ENCODE measurements at regions not wholly inside any gene's neighbourhood (a gene's known extent, or its start where the extent isn't known, plus 50 kb on each side); places are given as distances from the start of the nearest gene placed in this dataset.
A peak's percentile ranks its signal among the peaks of the same experiment; 100 is the strongest.

DNA sequence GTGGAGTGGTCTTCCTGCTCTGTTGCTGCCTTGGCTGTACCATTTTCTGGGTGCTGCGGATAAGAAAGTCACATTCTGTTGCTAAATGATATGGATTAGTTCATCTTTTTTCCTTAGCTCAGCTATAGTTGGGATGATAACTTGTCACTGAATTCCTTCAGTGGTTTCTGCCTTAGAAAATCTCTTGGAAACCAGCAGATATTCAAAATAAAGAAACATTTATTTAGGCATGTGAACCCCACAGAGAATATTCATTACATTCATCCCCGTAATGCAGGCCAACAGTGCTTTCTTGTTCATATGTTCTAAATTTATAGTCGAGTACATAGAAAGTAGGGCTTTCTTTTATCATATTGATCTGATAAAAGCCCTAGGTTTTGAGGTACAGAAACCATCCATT is 151.3 kb downstream of the CYB561 start:
- H4K20me1 ChIP-seq (ENCODE audit: insufficient read depth), result no peaks in the 10 kb centered on the region
- H3K4me1 ChIP-seq (ENCODE audit: control insufficient read depth in 1 of 2, insufficient read depth in 2 of 2, low read depth in 1 of 2, low read length in 1 of 2), result peaks cover 10 to 23% of the 10 kb centered on the region in 2 experiments; a peak in 3 of 4 replicates
- DNase-seq, result no peak
- H3K9me2 ChIP-seq, result no peaks in the 10 kb centered on the region
- no peak overlapping the region for H3K4me2 ChIP-seq
- TF ChIP-seq TEAD4 (IDR thresholded peaks at IDR 0.05; ENCODE audit: borderline replicate concordance, insufficient read depth), result no peak
- no peak for TF ChIP-seq NRF1 (IDR thresholded peaks at IDR 0.05; ENCODE audit: low read depth, low read length)
- no peak for TF ChIP-seq YY1 (IDR thresholded peaks at IDR 0.05; ENCODE audit: low read depth)
- ChIA-PET POLR2A (no interaction called here), CTCF (interaction anchor here (0.6 kb wide), 1 partner anchor 112 kb away, joined by 4 read pairs; no protein-coding TSS in a partner anchor)
- H3F3A ChIP-seq (replicated peaks; ENCODE audit: insufficient read depth), result peaks cover 48% of the 10 kb centered on the region
- no peaks in the 10 kb centered on the region for H3K27me3 ChIP-seq (ENCODE audit: insufficient read depth)
- H3K4me3 ChIP-seq (ENCODE audit: low read depth in 2 of 2, low read length in 1 of 2), result no peak overlapping the region
- WGBS (ENCODE audit: low lambda C conversion rate), result 88% methylated on average over 3 of the region's 3 CpGs
- peaks cover 36% of the 10 kb centered on the region for H3K79me2 ChIP-seq (ENCODE audit: insufficient read depth)
- no peak overlapping the region for H3K9ac ChIP-seq
- H3K36me3 ChIP-seq (replicated peaks in 1 of 2; ENCODE audit: control insufficient read depth in 1 of 2, insufficient read depth in 2 of 2, low read length in 1 of 2), result peaks cover 9 to 50% of the 10 kb centered on the region in 2 experiments
- peaks cover 16% of the 10 kb centered on the region; the same call in 1 of the 2 replicates for H3K9me3 ChIP-seq
- H3K27ac ChIP-seq (ENCODE audit: low read depth in 2 of 2, low read length in 1 of 2), result peak overlapping the region in 1 of 2 experiments; percentile 89; a peak in 2 of 4 replicates
- H2AFZ ChIP-seq (ENCODE audit: low read depth), result no peak overlapping the region

DNA sequence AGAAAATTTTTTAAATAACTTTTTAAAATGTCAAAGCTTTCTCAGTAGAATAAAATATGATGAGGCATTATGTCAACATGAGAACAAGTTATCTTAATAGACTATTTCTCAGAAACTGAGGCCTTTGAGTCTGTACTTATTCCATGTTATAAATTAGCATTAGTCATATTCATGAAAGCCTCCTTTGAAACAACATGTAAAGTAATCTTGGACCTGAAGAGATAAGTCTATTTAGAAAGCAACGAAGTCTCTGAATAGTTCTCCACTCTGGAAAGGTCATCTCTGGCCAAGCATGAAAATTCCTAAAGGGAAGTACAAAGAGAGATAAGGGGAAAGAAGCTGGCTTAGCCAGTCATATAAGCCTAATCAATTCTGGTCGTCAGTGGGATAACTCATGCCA is 150.8 kb downstream of the CYB561 start:
- DNase-seq, result no peak
- peaks cover 36% of the 10 kb centered on the region for H3K79me2 ChIP-seq (ENCODE audit: insufficient read depth)

More for the DNA sequence above, 150.8 kb downstream of the CYB561 start:
- Histone ChIP-seq H2AFZ (ENCODE audit: low read depth) (no peak overlapping the region), H3K27ac (ENCODE audit: low read depth in 2 of 2, low read length in 1 of 2) (peak overlapping the region in 1 of 2 experiments; percentile 89; a peak in 2 of 4 replicates), H3K27me3 (ENCODE audit: insufficient read depth) (no peaks in the 10 kb centered on the region), H3K4me1 (ENCODE audit: control insufficient read depth in 1 of 2, insufficient read depth in 2 of 2, low read depth in 1 of 2, low read length in 1 of 2) (peaks cover 10 to 23% of the 10 kb centered on the region in 2 experiments; a peak in 3 of 4 replicates), H3F3A (replicated peaks; ENCODE audit: insufficient read depth) (peaks cover 48% of the 10 kb centered on the region), H3K9ac (no peak overlapping the region), H3K4me2 (no peak overlapping the region), H4K20me1 (ENCODE audit: insufficient read depth) (no peaks in the 10 kb centered on the region), H3K4me3 (ENCODE audit: low read depth in 2 of 2, low read length in 1 of 2) (no peak overlapping the region), H3K9me3 (peaks cover 16% of the 10 kb centered on the region; the same call in 1 of the 2 replicates), H3K36me3 (replicated peaks in 1 of 2; ENCODE audit: control insufficient read depth in 1 of 2, insufficient read depth in 2 of 2, low read length in 1 of 2) (peaks cover 6 to 46% of the 10 kb centered on the region in 2 experiments), H3K9me2 (no peaks in the 10 kb centered on the region)
- ChIA-PET POLR2A (no interaction called here), CTCF (interaction anchor here (0.6 to 1.9 kb wide), 2 partner anchors 22 to 112 kb away, joined by 4 read pairs; no protein-coding TSS in a partner anchor)
- WGBS (ENCODE audit: low lambda C conversion rate), result 86% methylated on average over 2 of the region's 2 CpGs
- TF ChIP-seq FOSL2 (IDR thresholded peaks at IDR 0.05; ENCODE audit: borderline replicate concordance, low read depth) (no peak), FOXM1 (IDR thresholded peaks at IDR 0.05; ENCODE audit: low read depth) (no peak), SIN3A (IDR thresholded peaks at IDR 0.05; ENCODE audit: borderline replicate concordance, low read depth, low read length) (no peak), SMC3 (IDR thresholded peaks at IDR 0.05; ENCODE audit: low read depth, low read length) (no peak), ELF1 (IDR thresholded peaks at IDR 0.05) (no peak), EZH2phosphoT487 (IDR thresholded peaks at IDR 0.05; ENCODE audit: borderline replicate concordance, low read depth) (no peak), RXRA (IDR thresholded peaks at IDR 0.05; ENCODE audit: borderline replicate concordance, low read depth) (no peak), YY1 (IDR thresholded peaks at IDR 0.05; ENCODE audit: low read depth) (no peak), TCF12 (IDR thresholded peaks at IDR 0.05) (no peak), MEF2A (IDR thresholded peaks at IDR 0.05; ENCODE audit: borderline replicate concordance, low read depth) (no peak), FOXJ3 (CRISPR knock-in tag; IDR thresholded peaks at IDR 0.05) (no peak), POLR2AphosphoS5 (IDR thresholded peaks at IDR 0.05; ENCODE audit: low read depth, low read length) (no peak)
- TF ChIP-seq, protein P1, sequence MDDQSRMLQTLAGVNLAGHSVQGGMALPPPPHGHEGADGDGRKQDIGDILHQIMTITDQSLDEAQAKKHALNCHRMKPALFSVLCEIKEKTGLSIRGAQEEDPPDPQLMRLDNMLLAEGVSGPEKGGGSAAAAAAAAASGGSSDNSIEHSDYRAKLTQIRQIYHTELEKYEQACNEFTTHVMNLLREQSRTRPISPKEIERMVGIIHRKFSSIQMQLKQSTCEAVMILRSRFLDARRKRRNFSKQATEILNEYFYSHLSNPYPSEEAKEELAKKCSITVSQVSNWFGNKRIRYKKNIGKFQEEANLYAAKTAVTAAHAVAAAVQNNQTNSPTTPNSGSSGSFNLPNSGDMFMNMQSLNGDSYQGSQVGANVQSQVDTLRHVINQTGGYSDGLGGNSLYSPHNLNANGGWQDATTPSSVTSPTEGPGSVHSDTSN (IDR thresholded peaks at IDR 0.05), result no peak
- TF ChIP-seq, protein P2, sequence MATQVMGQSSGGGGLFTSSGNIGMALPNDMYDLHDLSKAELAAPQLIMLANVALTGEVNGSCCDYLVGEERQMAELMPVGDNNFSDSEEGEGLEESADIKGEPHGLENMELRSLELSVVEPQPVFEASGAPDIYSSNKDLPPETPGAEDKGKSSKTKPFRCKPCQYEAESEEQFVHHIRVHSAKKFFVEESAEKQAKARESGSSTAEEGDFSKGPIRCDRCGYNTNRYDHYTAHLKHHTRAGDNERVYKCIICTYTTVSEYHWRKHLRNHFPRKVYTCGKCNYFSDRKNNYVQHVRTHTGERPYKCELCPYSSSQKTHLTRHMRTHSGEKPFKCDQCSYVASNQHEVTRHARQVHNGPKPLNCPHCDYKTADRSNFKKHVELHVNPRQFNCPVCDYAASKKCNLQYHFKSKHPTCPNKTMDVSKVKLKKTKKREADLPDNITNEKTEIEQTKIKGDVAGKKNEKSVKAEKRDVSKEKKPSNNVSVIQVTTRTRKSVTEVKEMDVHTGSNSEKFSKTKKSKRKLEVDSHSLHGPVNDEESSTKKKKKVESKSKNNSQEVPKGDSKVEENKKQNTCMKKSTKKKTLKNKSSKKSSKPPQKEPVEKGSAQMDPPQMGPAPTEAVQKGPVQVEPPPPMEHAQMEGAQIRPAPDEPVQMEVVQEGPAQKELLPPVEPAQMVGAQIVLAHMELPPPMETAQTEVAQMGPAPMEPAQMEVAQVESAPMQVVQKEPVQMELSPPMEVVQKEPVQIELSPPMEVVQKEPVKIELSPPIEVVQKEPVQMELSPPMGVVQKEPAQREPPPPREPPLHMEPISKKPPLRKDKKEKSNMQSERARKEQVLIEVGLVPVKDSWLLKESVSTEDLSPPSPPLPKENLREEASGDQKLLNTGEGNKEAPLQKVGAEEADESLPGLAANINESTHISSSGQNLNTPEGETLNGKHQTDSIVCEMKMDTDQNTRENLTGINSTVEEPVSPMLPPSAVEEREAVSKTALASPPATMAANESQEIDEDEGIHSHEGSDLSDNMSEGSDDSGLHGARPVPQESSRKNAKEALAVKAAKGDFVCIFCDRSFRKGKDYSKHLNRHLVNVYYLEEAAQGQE (IDR thresholded peaks at IDR 0.05; ENCODE audit: low read depth, low read length), result no peak
